ENCODE measurements at regions not wholly inside any gene's neighbourhood (a gene's known extent, or its start where the extent isn't known, plus 50 kb on each side); places are given as distances from the start of the nearest gene placed in this dataset.

DNA sequence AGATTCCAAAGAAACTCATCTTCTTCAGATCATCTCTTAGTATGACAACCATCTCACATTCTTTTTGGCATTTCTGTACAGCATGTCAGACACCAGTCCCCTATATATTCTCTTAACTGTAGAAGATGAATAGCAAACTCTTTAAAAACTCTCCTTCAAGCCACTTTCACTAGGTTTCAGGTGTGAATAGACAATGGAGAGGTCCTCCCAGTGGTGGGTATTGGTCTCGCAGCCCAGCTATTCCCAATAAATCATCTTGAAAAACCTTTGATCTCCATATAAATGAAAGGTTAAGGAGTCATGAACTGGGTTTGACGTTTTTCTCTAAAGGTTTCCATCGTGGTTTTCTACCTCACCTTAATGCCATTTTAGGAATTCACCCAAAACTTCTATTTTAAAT is 180.0 kb downstream of the GJA1 start:
- Histone ChIP-seq H3F3A (ENCODE audit: low read depth) (no peaks in the 10 kb centered on the region), H3K36me3 (no peaks in the 10 kb centered on the region), H2AFZ (replicated peaks) (no peak overlapping the region), H3K4me3 (no peak overlapping the region), H4K20me1 (ENCODE audit: low read depth) (no peaks in the 10 kb centered on the region), H3K27me3 (no peaks in the 10 kb centered on the region), H3K9ac (no peak overlapping the region), H3K27ac (no peak overlapping the region), H3K79me2 (ENCODE audit: low read depth) (no peaks in the 10 kb centered on the region), H3K4me1 (peaks cover 4% of the 10 kb centered on the region), H3K9me3 (ENCODE audit: low read depth) (no peaks in the 10 kb centered on the region), H3K4me2 (no peak overlapping the region)
- H3K27ac Mint-ChIP-seq, result no peak overlapping the region
- no peaks in the 10 kb centered on the region for H3K36me3 Mint-ChIP-seq
- no peaks in the 10 kb centered on the region for H3K9me3 Mint-ChIP-seq
- peaks cover 3% of the 10 kb centered on the region for H3K4me1 Mint-ChIP-seq
- TF ChIP-seq, protein P1, sequence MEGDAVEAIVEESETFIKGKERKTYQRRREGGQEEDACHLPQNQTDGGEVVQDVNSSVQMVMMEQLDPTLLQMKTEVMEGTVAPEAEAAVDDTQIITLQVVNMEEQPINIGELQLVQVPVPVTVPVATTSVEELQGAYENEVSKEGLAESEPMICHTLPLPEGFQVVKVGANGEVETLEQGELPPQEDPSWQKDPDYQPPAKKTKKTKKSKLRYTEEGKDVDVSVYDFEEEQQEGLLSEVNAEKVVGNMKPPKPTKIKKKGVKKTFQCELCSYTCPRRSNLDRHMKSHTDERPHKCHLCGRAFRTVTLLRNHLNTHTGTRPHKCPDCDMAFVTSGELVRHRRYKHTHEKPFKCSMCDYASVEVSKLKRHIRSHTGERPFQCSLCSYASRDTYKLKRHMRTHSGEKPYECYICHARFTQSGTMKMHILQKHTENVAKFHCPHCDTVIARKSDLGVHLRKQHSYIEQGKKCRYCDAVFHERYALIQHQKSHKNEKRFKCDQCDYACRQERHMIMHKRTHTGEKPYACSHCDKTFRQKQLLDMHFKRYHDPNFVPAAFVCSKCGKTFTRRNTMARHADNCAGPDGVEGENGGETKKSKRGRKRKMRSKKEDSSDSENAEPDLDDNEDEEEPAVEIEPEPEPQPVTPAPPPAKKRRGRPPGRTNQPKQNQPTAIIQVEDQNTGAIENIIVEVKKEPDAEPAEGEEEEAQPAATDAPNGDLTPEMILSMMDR (IDR thresholded peaks at IDR 0.05), result peak; percentile 24
- no peak for TF ChIP-seq EZH2phosphoT487 (IDR thresholded peaks at IDR 0.05)
- DNase-seq (ENCODE audit: low spot score), result no peak
- H3K27me3 Mint-ChIP-seq (ENCODE audit: insufficient read depth, low read depth), result no peaks in the 10 kb centered on the region
- no peak overlapping the region for H3K4me3 Mint-ChIP-seq

DNA sequence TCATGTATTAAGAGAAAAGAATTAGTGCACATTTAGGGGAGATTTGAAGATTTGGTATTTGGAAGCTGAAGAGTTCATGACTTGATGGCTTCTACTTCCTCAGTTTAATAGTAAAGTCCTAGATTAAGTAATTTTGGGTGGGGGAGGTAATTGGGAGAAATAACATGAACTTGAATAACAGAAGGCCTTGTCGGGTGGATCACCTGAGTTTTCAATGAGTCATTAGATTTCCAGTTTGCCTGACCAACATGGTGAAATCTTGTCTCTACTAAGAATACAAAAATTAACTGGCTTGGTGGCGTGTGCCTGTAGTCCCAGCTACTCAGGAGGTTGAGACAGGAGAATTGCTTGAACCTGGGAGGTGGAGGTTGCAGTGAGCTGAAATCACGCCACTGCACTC is 181.0 kb downstream of the GJA1 start:
- no peaks in the 10 kb centered on the region for H3K9me3 ChIP-seq (ENCODE audit: low read depth)
- no peaks in the 10 kb centered on the region for H4K20me1 ChIP-seq (ENCODE audit: low read depth)
- no peaks in the 10 kb centered on the region for H3K36me3 ChIP-seq
- no peak overlapping the region for H3K4me3 ChIP-seq
- DNase-seq (ENCODE audit: low spot score), result no peak
- H2AFZ ChIP-seq (replicated peaks), result no peak overlapping the region
- no peak overlapping the region for H3K9ac ChIP-seq
- peaks cover 4% of the 10 kb centered on the region for H3K4me1 ChIP-seq
- Mint-ChIP-seq H3K27me3 (ENCODE audit: insufficient read depth, low read depth) (no peaks in the 10 kb centered on the region), H3K36me3 (no peaks in the 10 kb centered on the region), H3K4me1 (peaks cover 3% of the 10 kb centered on the region), H3K4me3 (no peak overlapping the region), H3K27ac (no peak overlapping the region), H3K9me3 (no peaks in the 10 kb centered on the region)
- no peak overlapping the region for H3K27ac ChIP-seq
- no peaks in the 10 kb centered on the region for H3K79me2 ChIP-seq (ENCODE audit: low read depth)
- H3F3A ChIP-seq (ENCODE audit: low read depth), result no peaks in the 10 kb centered on the region
- no peak overlapping the region for H3K4me2 ChIP-seq
- no peaks in the 10 kb centered on the region for H3K27me3 ChIP-seq
- TF ChIP-seq, protein P1 (IDR thresholded peaks at IDR 0.05), result no peak
- TF ChIP-seq EZH2phosphoT487 (IDR thresholded peaks at IDR 0.05) (no peak), EZH2 (IDR thresholded peaks at IDR 0.05) (no peak)

DNA sequence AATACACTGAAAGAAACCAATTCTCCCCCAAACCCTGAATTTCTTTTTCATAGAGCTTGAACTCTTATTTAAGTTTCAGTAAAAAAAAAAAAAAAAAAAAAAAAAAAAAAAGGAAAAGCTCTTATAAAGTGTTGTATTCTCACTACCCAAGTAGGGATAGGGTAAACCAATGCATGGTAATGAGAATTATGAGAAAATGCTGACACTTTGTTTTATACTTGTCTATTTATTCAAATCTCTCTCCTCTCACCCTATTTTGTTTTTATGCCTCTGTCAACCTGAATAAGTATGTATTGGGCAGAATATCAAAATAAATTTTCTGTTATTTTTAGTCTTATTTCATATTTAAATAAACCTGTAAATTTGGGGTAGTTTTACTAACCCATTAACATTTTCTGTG is 181.9 kb downstream of the GJA1 start:
- no peaks in the 10 kb centered on the region for H3K79me2 ChIP-seq (ENCODE audit: low read depth)
- no peaks in the 10 kb centered on the region for H4K20me1 ChIP-seq (ENCODE audit: low read depth)
- DNase-seq (ENCODE audit: low spot score), result no peak
- TF ChIP-seq, protein P1 (IDR thresholded peaks at IDR 0.05), result no peak
- TF ChIP-seq EZH2phosphoT487 (IDR thresholded peaks at IDR 0.05), result no peak
- TF ChIP-seq EZH2 (IDR thresholded peaks at IDR 0.05), result no peak
- Mint-ChIP-seq H3K27me3 (ENCODE audit: insufficient read depth, low read depth) (no peaks in the 10 kb centered on the region), H3K4me3 (no peak overlapping the region), H3K4me1 (peaks cover 3% of the 10 kb centered on the region), H3K36me3 (no peaks in the 10 kb centered on the region), H3K27ac (no peak overlapping the region), H3K9me3 (no peaks in the 10 kb centered on the region)
- H3F3A ChIP-seq (ENCODE audit: low read depth), result no peaks in the 10 kb centered on the region
- H3K4me2 ChIP-seq, result no peak overlapping the region
- no peaks in the 10 kb centered on the region for H3K36me3 ChIP-seq
- no peak overlapping the region for H3K27ac ChIP-seq
- no peak overlapping the region for H2AFZ ChIP-seq (replicated peaks)
- no peaks in the 10 kb centered on the region for H3K9me3 ChIP-seq (ENCODE audit: low read depth)
- H3K9ac ChIP-seq, result no peak overlapping the region
- H3K4me3 ChIP-seq, result no peak overlapping the region
- no peaks in the 10 kb centered on the region for H3K27me3 ChIP-seq
- H3K4me1 ChIP-seq, result peaks cover 4% of the 10 kb centered on the region

DNA sequence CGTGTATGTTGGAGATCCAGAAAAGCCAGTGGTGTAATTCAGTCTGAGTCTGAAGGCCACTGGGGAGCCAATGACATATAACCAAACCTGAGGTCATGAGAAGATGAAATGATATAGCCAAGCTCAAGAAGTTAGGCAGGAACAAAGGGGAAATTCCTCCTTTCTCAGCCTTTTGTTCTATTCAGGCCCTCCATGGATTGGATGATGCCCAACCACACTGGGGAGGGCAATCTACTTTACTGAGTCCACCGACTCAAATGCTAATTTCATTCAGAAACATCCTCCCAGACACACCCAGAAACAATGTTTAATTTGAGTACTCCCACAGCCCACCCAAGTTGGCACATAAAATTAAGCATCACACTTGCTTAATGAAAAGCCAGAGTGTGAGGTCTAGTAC is 183.6 kb downstream of the GJA1 start:
- H2AFZ ChIP-seq (replicated peaks), result peak overlapping the region; percentile 34
- peak; percentile 32 for DNase-seq (ENCODE audit: low spot score)
- Mint-ChIP-seq H3K4me3 (no peak overlapping the region), H3K9me3 (no peaks in the 10 kb centered on the region), H3K27me3 (ENCODE audit: insufficient read depth, low read depth) (no peaks in the 10 kb centered on the region), H3K27ac (no peak overlapping the region), H3K4me1 (peaks cover 3% of the 10 kb centered on the region), H3K36me3 (no peaks in the 10 kb centered on the region)
- TF ChIP-seq EZH2 (IDR thresholded peaks at IDR 0.05), result no peak
- TF ChIP-seq, protein P1 (IDR thresholded peaks at IDR 0.05), result no peak
- no peak for TF ChIP-seq EZH2phosphoT487 (IDR thresholded peaks at IDR 0.05)
- H3K4me3 ChIP-seq, result no peak overlapping the region
- H3K36me3 ChIP-seq, result no peaks in the 10 kb centered on the region
- H3K4me1 ChIP-seq, result peaks cover 4% of the 10 kb centered on the region
- no peaks in the 10 kb centered on the region for H3K79me2 ChIP-seq (ENCODE audit: low read depth)
- no peaks in the 10 kb centered on the region for H4K20me1 ChIP-seq (ENCODE audit: low read depth)
- no peak overlapping the region for H3K27ac ChIP-seq
- H3F3A ChIP-seq (ENCODE audit: low read depth), result no peaks in the 10 kb centered on the region
- no peak overlapping the region for H3K9ac ChIP-seq
- H3K9me3 ChIP-seq (ENCODE audit: low read depth), result no peaks in the 10 kb centered on the region
- H3K27me3 ChIP-seq, result no peaks in the 10 kb centered on the region
- no peak overlapping the region for H3K4me2 ChIP-seq

Data from neural progenitor cell (in vitro differentiated cells).